Activated CD4-positive, alpha-beta T cell treated with anti-CD3 and anti-CD28 coated beads, Interleukin-2, amount 50 U/mL, for 1 hour (primary cell): ENCODE measurements at regions not wholly inside any gene's neighbourhood (a gene's known extent, or its start where the extent isn't known, plus 50 kb on each side); places are given as distances from the start of the nearest gene placed in this dataset.
"Not testable (repeated sequence)": the region's sequence is repeated elsewhere in the genome, so short reads cannot be mapped to it uniquely, and the experiment has no call there.

Experiments used
- DNase-seq: peaks from one replicate; pipeline ENCODE4 v3.0.0-alpha.2; 2020

- DNase-seq, result no peak
These were observed 158.3 kb upstream of the MAP3K1 start for GRCh38 chr5:56656846-56657726.

- DNase-seq, result no peak
These were observed 163.5 kb upstream of the MAP3K1 start for GRCh38 chr5:56651893-56652292.

- no peak for DNase-seq
These were observed 165.0 kb upstream of the MAP3K1 start for GRCh38 chr5:56650386-56650785.

- no peak for DNase-seq
These were observed 165.8 kb upstream of the MAP3K1 start for GRCh38 chr5:56649569-56649968.

GRCh38 chr5:56648460-56649034 is 166.8 kb upstream of the MAP3K1 start:
- no peak for DNase-seq

- DNase-seq, result no peak
These were observed 168.1 kb upstream of the MAP3K1 start for GRCh38 chr5:56647099-56647850.

GRCh38 chr5:56641635-56642260 is 173.6 kb upstream of the MAP3K1 start:
- DNase-seq, result no peak

- DNase-seq, result no peak
These were observed 174.5 kb upstream of the MAP3K1 start for GRCh38 chr5:56640763-56641406.

- DNase-seq, result no peak
These were observed 175.9 kb upstream of the MAP3K1 start for GRCh38 chr5:56639476-56639875.

- peak; percentile 23 for DNase-seq
These were observed 176.5 kb upstream of the MAP3K1 start for GRCh38 chr5:56638768-56639238.

GRCh38 chr5:56638061-56638621 is 177.2 kb upstream of the MAP3K1 start:
- DNase-seq, result no peak

GRCh38 chr5:56637321-56637920 is 177.9 kb upstream of the MAP3K1 start:
- DNase-seq, result no peak

- DNase-seq, result no peak
These were observed 181.4 kb upstream of the MAP3K1 start for GRCh38 chr5:56633950-56634349.

GRCh38 chr5:56632939-56633338 is 182.4 kb upstream of the MAP3K1 start:
- no peak for DNase-seq

GRCh38 chr5:56632199-56632598 is 183.2 kb upstream of the MAP3K1 start:
- no peak for DNase-seq

- DNase-seq, result no peak
These were observed 183.6 kb upstream of the MAP3K1 start for GRCh38 chr5:56631719-56632118.

GRCh38 chr5:56628616-56629015 is 186.7 kb upstream of the MAP3K1 start:
- not testable (repeated sequence) for DNase-seq

GRCh38 chr5:56625541-56625940 is 189.8 kb upstream of the MAP3K1 start:
- DNase-seq, result no peak

- no peak for DNase-seq
These were observed 190.6 kb upstream of the MAP3K1 start for GRCh38 chr5:56624751-56625150.

GRCh38 chr5:56622141-56622540 is 193.2 kb upstream of the MAP3K1 start:
- no peak for DNase-seq

- no peak for DNase-seq
These were observed 194.3 kb upstream of the MAP3K1 start for GRCh38 chr5:56620903-56621677.
